Transverse colon (tissue), 4 donors: ENCODE measurements at regions not wholly inside any gene's neighbourhood (a gene's known extent, or its start where the extent isn't known, plus 50 kb on each side); places are given as distances from the start of the nearest gene placed in this dataset.
A peak's percentile ranks its signal among the peaks of the same experiment; 100 is the strongest.

Source experiments
- DNase-seq: peaks from one replicate; pipeline ENCODE4 v3.0.0-alpha.2; 2019
- H3K27ac ChIP-seq, 4 donors: fragments of 200-600 bp; sonication (generic); 2 replicates each; pipeline ENCODE4 v1.5.1; 2016 to 2018; ENCODE audit warnings: inconsistent platforms in 4 of 4
- H3K27me3 ChIP-seq: fragments of 200-600 bp; sonication (generic); 2 replicates; pipeline ENCODE4 v1.5.1; 2017; ENCODE audit warnings: inconsistent platforms
- H3K36me3 ChIP-seq, 4 donors: fragments of 200-600 bp; sonication (generic); 2 replicates each; pipeline ENCODE4 v1.5.1; 2017 to 2019; ENCODE audit warnings: inconsistent platforms in 4 of 4
- H3K4me1 ChIP-seq, 4 donors: fragments of 200-600 bp; sonication (generic); 2 replicates each; pipeline ENCODE4 v1.5.1; 2017 to 2020; ENCODE audit warnings: inconsistent platforms in 4 of 4
- H3K4me3 ChIP-seq, 4 donors: fragments of 200-600 bp; sonication (generic); 1 replicate in 1 of 4; 2 replicates in 3 of 4; pipeline versions ENCODE4 v1.5.1 to v1.6.1; 2017 to 2019; ENCODE audit warnings: inconsistent platforms in 4 of 4
- H3K9me3 ChIP-seq, 2 donors: fragments of 200-600 bp; sonication (generic); 2 replicates each; pipeline ENCODE4 v1.5.1; 2017 to 2019; ENCODE audit warnings: inconsistent platforms in 2 of 2
- CTCF ChIP-seq, 5 experiments: fragments of 200-600 bp in 3 of 5; fragments of 450-650 bp in 2 of 5; sonication (generic) in 3 of 5; IDR thresholded peaks; 1 replicate in 2 of 5; 2 replicates in 3 of 5; pipeline ENCODE4 v1.5.1; 2016 to 2017; ENCODE audit warnings: antibody characterized with exemption in 5 of 5, inconsistent platforms in 3 of 5, mild to moderate bottlenecking in 2 of 5, moderate library complexity in 1 of 5
- EP300 ChIP-seq: sonication (generic); formaldehyde crosslinking; IDR thresholded peaks from one replicate; pipeline ENCODE4 v1.6.1; 2017; ENCODE audit warnings: antibody characterized with exemption, low read depth
- POLR2A ChIP-seq: fragments of 450-650 bp; IDR thresholded peaks from one replicate; pipeline ENCODE4 v1.6.1; 2016; ENCODE audit warnings: antibody characterized with exemption, mild to moderate bottlenecking, moderate library complexity
- POLR2AphosphoS5 ChIP-seq, 3 donors: sonication (generic); formaldehyde crosslinking; IDR thresholded peaks; one replicate each; pipeline ENCODE4 v1.6.1; 2016; ENCODE audit warnings: antibody characterized with exemption in 3 of 3
- WGBS, 2 donors: methylation state at CpG; one replicate each; pipeline ENCODE4 v1.1.5; 2018; ENCODE audit warnings: low coverage in 1 of 2; 5-methylcytosine and 5-hydroxymethylcytosine counted together
- in situ Hi-C, 4 donors: fragments of 200-750 bp; cut with MboI; loops; one replicate each; pipeline versions ENCODE4 v1.15.0 to v1.15.1; 2017; ENCODE audit warnings: low sequenced_read_pairs in 3 of 4, low pct_ligation_motif_present in 1 of 4, low pct_unique_long_range_greater_than_20kb in 1 of 4
- intact Hi-C: fragments of 100-400 bp; cut with DNase I; formaldehyde crosslinking; loops from one replicate; pipeline ENCODE4 v1.15.1; 2023; ENCODE audit warnings: low total_unique reads

GRCh38 chr7:131653418-131654248 is 97.2 kb upstream of the PODXL start:
- TF ChIP-seq EP300 (no peak), POLR2AphosphoS5 (IDR thresholded peaks at IDR 0.05) (no peak), POLR2A (no peak), CTCF (IDR thresholded peaks at IDR 0.05) (no peak)
- Histone ChIP-seq H3K4me3 (no peak overlapping the region), H3K27ac (no peak overlapping the region), H3K4me1 (peaks cover 0 to 4% (median 0%) of the 10 kb centered on the region in 4 donors), H3K36me3 (no peaks in the 10 kb centered on the region), H3K27me3 (peaks cover 3% of the 10 kb centered on the region), H3K9me3 (no peaks in the 10 kb centered on the region)
- 39 to 53% methylated on average over 6 to 12 of the region's 12 CpGs for WGBS, 2 donors
- in situ Hi-C loops: loop anchor here in 2 of 4 donors (10.0 kb wide), 1 partner anchor 139 kb away; no protein-coding TSS in a partner anchor
- intact Hi-C loops: loop anchor here (2.0 kb wide), 1 partner anchor 147 kb away; no protein-coding TSS in a partner anchor
- no peak for DNase-seq

DNA sequence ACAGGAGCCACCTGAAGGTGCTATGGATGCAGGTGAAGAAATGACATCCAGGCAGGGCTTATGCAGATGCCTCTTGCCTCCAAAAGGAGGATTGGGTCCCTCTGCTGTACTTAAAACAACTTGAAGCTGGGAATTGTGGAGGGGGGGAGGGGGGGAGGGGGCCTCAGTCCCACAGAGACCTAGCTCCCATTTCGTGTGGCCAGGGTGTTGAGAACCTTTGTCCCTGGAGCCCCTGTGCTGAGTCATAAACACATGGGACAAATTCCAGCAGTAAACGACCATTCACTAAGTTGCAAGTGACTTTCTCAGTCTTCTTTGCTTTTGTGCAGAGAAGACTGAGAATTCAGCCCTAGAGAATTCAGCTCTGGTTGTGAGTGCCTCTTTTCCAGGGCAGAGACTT is 96.5 kb upstream of the PODXL start:
- no peaks in the 10 kb centered on the region for H3K9me3 ChIP-seq
- peaks cover 3% of the 10 kb centered on the region for H3K27me3 ChIP-seq
- H3K4me3 ChIP-seq: no peak overlapping the region
- TF ChIP-seq CTCF (IDR thresholded peaks at IDR 0.05): no peak
- no peak for TF ChIP-seq POLR2AphosphoS5 (IDR thresholded peaks at IDR 0.05)
- TF ChIP-seq EP300: no peak
- TF ChIP-seq POLR2A: no peak
- no peak overlapping the region for H3K27ac ChIP-seq
- peaks cover 0 to 4% (median 0%) of the 10 kb centered on the region in 4 donors for H3K4me1 ChIP-seq
- no peak for DNase-seq
- in situ Hi-C loops: loop anchor here in 2 of 4 donors (10.0 kb wide), 1 partner anchor 138 kb away; no protein-coding TSS in a partner anchor
- intact Hi-C loops: no loop called here
- H3K36me3 ChIP-seq: no peaks in the 10 kb centered on the region
- 13% methylated on average over 2 of the region's 2 CpGs; no CpG with 5 or more reads in 1 of the 2 donors for WGBS, 2 donors

- H3K9me3 ChIP-seq: no peaks in the 10 kb centered on the region
- no peak overlapping the region for H3K27ac ChIP-seq
- H3K27me3 ChIP-seq: peaks cover 3% of the 10 kb centered on the region
- no peak for TF ChIP-seq POLR2A
- no peak for TF ChIP-seq CTCF (IDR thresholded peaks at IDR 0.05)
- no peak for TF ChIP-seq EP300
- no peak for TF ChIP-seq POLR2AphosphoS5 (IDR thresholded peaks at IDR 0.05)
- no peak for DNase-seq
- WGBS, 2 donors: 60 to 85% methylated on average over 1 to 5 of the region's 5 CpGs
- in situ Hi-C loops (loop anchor here in 2 of 4 donors (10.0 kb wide), 1 partner anchor 137 kb away; no protein-coding TSS in a partner anchor), intact Hi-C loops (no loop called here)
- no peaks in the 10 kb centered on the region for H3K36me3 ChIP-seq
- H3K4me3 ChIP-seq: no peak overlapping the region
- H3K4me1 ChIP-seq: peaks cover 0 to 4% (median 0%) of the 10 kb centered on the region in 4 donors
Observed at GRCh38 chr7:131652194-131652593, 95.8 kb upstream of the PODXL start.

DNA sequence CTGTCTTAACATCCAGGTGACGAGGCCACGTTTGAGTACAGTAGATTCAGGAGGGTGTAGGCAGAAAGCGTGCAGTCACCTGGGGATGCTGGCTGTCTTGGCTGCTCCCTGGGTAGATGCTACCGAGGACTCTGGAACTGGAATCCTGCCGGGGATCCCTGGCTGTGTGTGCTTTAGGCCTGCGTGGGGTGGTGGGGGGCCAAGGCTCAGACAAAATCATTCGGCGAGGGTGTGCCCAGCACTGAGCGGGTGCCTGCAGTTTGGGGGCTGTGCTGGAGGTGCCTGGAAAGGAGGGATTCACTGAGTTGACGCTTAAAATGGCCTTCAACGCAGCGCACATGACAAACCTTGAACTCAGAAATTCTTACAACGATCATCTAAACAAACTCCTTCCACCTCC is 93.5 kb upstream of the PODXL start:
- Histone ChIP-seq H3K27me3 (peaks cover 3% of the 10 kb centered on the region), H3K36me3 (no peaks in the 10 kb centered on the region), H3K4me3 (no peak overlapping the region), H3K4me1 (peaks cover 0 to 4% (median 0%) of the 10 kb centered on the region in 4 donors), H3K9me3 (no peaks in the 10 kb centered on the region), H3K27ac (peak overlapping the region in 1 of 4 donors; percentile 10)
- in situ Hi-C loops: loop anchor here in 2 of 4 donors (10.0 kb wide), 1 partner anchor 135 kb away; no protein-coding TSS in a partner anchor
- intact Hi-C loops: no loop called here
- no peak for DNase-seq
- WGBS, 2 donors: 88% methylated on average over 13 of the region's 13 CpGs; no CpG with 5 or more reads in 1 of the 2 donors
- TF ChIP-seq POLR2A (no peak), CTCF (IDR thresholded peaks at IDR 0.05) (no peak), EP300 (no peak), POLR2AphosphoS5 (IDR thresholded peaks at IDR 0.05) (no peak)
